NT2/D1 (cell line): ENCODE measurements at regions not wholly inside any gene's neighbourhood (a gene's known extent, or its start where the extent isn't known, plus 50 kb on each side); places are given as distances from the start of the nearest gene placed in this dataset.

Experiments
- DNase-seq: peaks from one replicate; pipeline ENCODE4 v3.0.0-alpha.2; 2011; ENCODE audit warnings: low read depth, low spot score
- H3K27me3 ChIP-seq: 2 replicates; pipeline ENCODE4 v1.6.0; 2011; ENCODE audit warnings: mild to moderate bottlenecking; ENCODE audit not compliant: insufficient read length, insufficient read depth
- H3K36me3 ChIP-seq: 2 replicates; pipeline ENCODE4 v1.6.1; 2011; ENCODE audit warnings: mild to moderate bottlenecking, low read length, mixed read lengths; ENCODE audit not compliant: insufficient read depth, insufficient read length
- H3K4me1 ChIP-seq: 2 replicates; pipeline ENCODE4 v1.5.1; 2011; ENCODE audit not compliant: insufficient read depth, insufficient read length
- H3K4me3 ChIP-seq: 2 replicates; pipeline ENCODE4 v1.5.1; 2011; ENCODE audit warnings: low read depth; ENCODE audit not compliant: insufficient read length
- H3K9ac ChIP-seq: 2 replicates; pipeline ENCODE4 v1.6.0; 2011; ENCODE audit warnings: low read depth; ENCODE audit not compliant: insufficient read length
- H3K9me3 ChIP-seq: 2 replicates; pipeline ENCODE4 v1.5.1; 2011; ENCODE audit warnings: mild to moderate bottlenecking, low read length; ENCODE audit not compliant: insufficient read depth
- SUZ12 ChIP-seq: IDR thresholded peaks from 2 replicates; pipeline ENCODE4 v1.6.1; 2011; ENCODE audit not compliant: insufficient read length, insufficient read depth; ENCODE audit errors: extremely low read depth
- YY1 ChIP-seq: IDR thresholded peaks from 2 replicates; pipeline ENCODE4 v1.6.1; 2011; ENCODE audit not compliant: insufficient read length, insufficient read depth
- ZNF274 ChIP-seq: IDR thresholded peaks from 2 replicates; pipeline ENCODE4 v1.6.1; 2011; ENCODE audit warnings: mild to moderate bottlenecking, low read depth, low read length

DNA sequence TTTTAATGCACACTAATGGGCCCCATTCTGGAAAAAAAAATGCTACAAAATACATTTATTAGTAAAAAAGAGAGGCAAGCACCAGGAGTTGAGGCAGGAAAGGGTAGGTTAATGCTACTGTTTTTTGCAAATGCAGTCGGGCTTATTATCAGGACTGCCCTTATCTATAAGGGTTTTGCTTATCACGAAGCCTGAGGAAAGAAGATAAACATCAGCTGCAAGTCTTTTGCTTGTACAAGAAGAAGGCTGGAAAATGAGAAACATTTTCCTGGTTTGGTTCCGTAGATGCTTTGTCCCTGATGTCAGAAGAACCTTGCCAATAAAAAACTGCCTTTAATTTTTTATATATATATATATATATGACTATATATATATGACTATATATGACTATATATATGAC lies 189.3 kb upstream of the VGLL2 start:
- Histone ChIP-seq H3K9me3 (no peaks in the 10 kb centered on the region), H3K9ac (no peak overlapping the region), H3K27me3 (no peaks in the 10 kb centered on the region), H3K36me3 (no peaks in the 10 kb centered on the region), H3K4me1 (no peaks in the 10 kb centered on the region), H3K4me3 (no peak overlapping the region)
- TF ChIP-seq YY1 (no peak), SUZ12 (no peak), ZNF274 (no peak)
- DNase-seq: no peak

DNA sequence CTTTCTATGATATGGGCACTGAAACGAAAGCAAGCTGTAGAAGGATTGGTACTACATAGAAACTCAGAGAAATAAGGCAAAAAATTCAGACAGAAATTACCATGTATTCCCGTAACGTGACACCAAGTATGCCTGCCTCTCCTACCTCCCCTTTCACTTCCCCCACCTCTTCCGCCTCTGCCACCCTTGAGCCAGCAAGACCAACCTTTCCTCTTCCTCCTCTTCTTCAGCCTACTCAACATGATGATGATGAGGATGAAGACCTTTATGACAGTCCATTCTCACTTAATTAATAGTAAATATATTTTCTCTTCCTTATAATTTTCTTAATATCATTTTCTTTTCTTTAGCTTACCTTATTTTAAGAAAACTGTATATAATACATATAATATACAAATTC lies 188.1 kb upstream of the VGLL2 start:
- no peak for TF ChIP-seq YY1
- no peak for TF ChIP-seq ZNF274
- TF ChIP-seq SUZ12: no peak
- Histone ChIP-seq H3K9ac (no peak overlapping the region), H3K36me3 (no peaks in the 10 kb centered on the region), H3K9me3 (no peaks in the 10 kb centered on the region), H3K4me3 (no peak overlapping the region), H3K27me3 (no peaks in the 10 kb centered on the region), H3K4me1 (no peaks in the 10 kb centered on the region)
- no peak for DNase-seq

DNA sequence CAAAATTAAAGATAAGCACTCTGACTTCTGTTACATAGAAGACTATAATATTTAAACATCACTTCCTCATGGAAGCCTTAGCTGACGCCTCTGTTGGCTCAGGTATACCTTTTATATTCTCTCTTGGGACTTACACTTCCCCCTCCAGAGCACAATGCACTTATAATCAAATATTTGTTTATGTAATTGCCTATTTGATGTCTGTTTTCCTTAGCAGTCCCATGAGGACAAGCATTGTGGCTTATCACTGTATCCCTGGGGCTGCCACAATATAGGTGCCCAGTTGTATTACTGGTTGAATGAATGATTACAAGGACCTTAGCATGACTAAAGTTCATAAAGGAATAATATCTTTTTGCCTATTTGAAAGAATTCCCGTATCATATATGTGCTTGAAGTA lies 186.7 kb upstream of the VGLL2 start:
- no peak overlapping the region for H3K4me3 ChIP-seq
- H3K9ac ChIP-seq: no peak overlapping the region
- TF ChIP-seq ZNF274: no peak
- TF ChIP-seq YY1: no peak
- TF ChIP-seq SUZ12: no peak
- DNase-seq: no peak
- H3K27me3 ChIP-seq: no peaks in the 10 kb centered on the region
- H3K9me3 ChIP-seq: no peaks in the 10 kb centered on the region
- H3K4me1 ChIP-seq: no peaks in the 10 kb centered on the region
- no peaks in the 10 kb centered on the region for H3K36me3 ChIP-seq

DNA sequence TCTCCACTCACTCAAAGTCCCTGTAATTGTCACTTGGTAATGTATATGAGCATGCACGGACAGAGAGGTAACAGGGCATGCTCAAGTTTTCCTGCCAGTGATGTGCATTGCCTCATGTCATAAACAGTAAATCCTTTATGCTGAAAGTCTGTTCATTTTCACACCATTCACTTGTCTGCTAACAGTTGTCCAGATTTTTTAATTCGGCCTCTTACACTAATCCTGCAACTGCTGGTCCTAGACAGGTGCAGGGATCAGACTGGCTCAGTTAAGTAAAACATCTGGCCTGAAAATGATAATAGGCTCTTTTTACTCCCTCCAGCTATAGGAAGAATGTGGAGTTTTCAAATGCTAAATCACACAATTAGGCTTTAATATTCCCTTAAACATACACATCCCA lies 185.4 kb upstream of the VGLL2 start:
- no peak for TF ChIP-seq ZNF274
- no peak for TF ChIP-seq YY1
- TF ChIP-seq SUZ12: no peak
- Histone ChIP-seq H3K4me1 (no peaks in the 10 kb centered on the region), H3K27me3 (no peaks in the 10 kb centered on the region), H3K36me3 (no peaks in the 10 kb centered on the region), H3K9ac (no peak overlapping the region), H3K9me3 (no peaks in the 10 kb centered on the region), H3K4me3 (no peak overlapping the region)
- no peak for DNase-seq

DNA sequence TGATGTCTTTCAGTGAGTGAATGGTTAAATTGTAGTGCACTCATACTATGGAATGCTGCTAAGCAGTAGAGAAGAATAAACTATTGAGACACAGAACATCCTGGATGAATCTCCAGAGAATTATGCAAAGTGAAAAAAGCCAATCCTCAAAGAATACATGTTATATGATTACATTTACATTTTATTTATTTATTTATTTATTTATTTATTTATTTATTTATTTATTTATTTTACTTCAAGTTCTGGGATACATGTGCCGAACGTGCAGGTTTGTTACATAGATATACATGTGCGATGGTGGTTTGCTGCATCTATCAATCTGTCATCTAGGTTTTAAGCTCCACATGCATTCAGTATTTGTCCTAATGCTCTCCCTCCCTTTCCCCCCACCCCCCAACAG lies 175.8 kb upstream of the VGLL2 start:
- Histone ChIP-seq H3K9ac (no peak overlapping the region), H3K4me1 (no peaks in the 10 kb centered on the region), H3K27me3 (no peaks in the 10 kb centered on the region), H3K36me3 (no peaks in the 10 kb centered on the region), H3K9me3 (no peaks in the 10 kb centered on the region), H3K4me3 (no peak overlapping the region)
- no peak for DNase-seq
- TF ChIP-seq ZNF274 (no peak), YY1 (no peak), SUZ12 (no peak)

DNA sequence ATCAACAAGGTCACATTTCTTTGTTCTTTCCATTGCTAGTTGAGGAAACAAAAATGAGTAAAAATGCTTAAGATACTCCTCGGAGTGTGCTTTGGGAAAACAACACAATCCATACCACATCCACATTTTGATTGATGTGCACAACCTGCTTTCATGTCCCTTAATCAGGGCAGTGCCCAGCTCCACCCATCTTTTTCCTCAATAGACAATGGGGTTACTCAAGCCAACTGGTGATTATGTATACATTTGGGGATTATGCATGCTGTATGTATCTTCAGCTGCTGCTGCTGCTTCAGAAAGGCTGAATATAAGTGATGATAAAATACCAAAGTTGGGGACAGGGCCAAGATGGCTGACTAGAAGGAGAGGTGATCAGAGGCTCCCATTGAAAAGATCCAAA lies 155.2 kb upstream of the VGLL2 start:
- no peak overlapping the region for H3K4me3 ChIP-seq
- no peak overlapping the region for H3K9ac ChIP-seq
- no peak for DNase-seq
- H3K27me3 ChIP-seq: no peaks in the 10 kb centered on the region
- H3K9me3 ChIP-seq: no peaks in the 10 kb centered on the region
- TF ChIP-seq SUZ12: no peak
- TF ChIP-seq ZNF274: no peak
- no peaks in the 10 kb centered on the region for H3K4me1 ChIP-seq
- no peaks in the 10 kb centered on the region for H3K36me3 ChIP-seq

DNA sequence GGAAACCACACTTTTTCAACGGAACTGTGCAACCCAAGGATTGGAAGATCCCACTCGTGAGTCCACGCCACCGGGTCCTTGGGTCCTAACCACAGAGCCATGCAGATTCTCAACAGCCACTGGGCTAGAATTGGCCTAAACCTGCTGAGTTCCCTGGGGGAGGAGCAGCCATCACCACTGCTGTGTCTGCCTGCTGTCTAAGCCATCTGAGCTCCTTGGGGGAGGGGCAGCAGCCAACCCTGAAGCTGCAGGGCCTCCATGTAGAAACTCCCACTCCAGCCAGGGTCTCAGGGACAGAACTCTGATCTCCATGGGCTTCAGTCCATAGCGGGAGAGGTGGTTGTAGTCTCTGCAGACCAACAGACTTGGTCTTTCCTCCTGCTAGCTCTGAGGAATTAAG lies 154.6 kb upstream of the VGLL2 start:
- no peak for DNase-seq

DNA sequence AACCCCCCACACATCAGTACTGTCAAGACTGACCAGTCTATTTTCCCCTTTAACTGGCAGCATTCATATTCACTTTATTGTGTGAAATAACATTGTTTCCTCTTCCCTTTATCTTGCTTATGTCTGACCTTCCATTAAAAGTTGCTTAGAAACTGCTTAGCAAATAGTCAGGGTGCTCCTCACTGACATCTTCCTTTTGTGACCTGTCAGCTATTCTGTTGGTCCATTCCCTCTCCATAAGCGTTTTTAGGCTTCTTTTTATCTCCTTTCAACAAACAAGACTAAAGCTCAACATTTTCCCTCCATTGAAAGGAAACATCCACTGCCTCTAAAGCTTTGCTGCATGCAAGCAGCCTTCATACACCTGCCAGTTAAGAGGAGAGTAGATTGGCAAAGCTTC lies 147.7 kb upstream of the VGLL2 start:
- H3K4me3 ChIP-seq: no peak overlapping the region
- H3K27me3 ChIP-seq: no peaks in the 10 kb centered on the region
- H3K9ac ChIP-seq: no peak overlapping the region
- no peak for TF ChIP-seq YY1
- no peak for TF ChIP-seq ZNF274
- no peak for TF ChIP-seq SUZ12
- DNase-seq: no peak
- no peaks in the 10 kb centered on the region for H3K9me3 ChIP-seq
- no peaks in the 10 kb centered on the region for H3K36me3 ChIP-seq
- H3K4me1 ChIP-seq: no peaks in the 10 kb centered on the region

More for the DNA sequence above, 154.6 kb upstream of the VGLL2 start:
- Histone ChIP-seq H3K9ac (no peak overlapping the region), H3K4me1 (no peaks in the 10 kb centered on the region), H3K4me3 (no peak overlapping the region), H3K27me3 (no peaks in the 10 kb centered on the region), H3K36me3 (no peaks in the 10 kb centered on the region), H3K9me3 (no peaks in the 10 kb centered on the region)
- TF ChIP-seq SUZ12 (no peak), YY1 (no peak), ZNF274 (no peak)
